ENCODE measurements at regions not wholly inside any gene's neighbourhood (a gene's known extent, or its start where the extent isn't known, plus 50 kb on each side); places are given as distances from the start of the nearest gene placed in this dataset.
"Not testable (repeated sequence)": the region's sequence is repeated elsewhere in the genome, so short reads cannot be mapped to it uniquely, and the experiment has no call there.

GRCh38 chr19:28998974-28999373 lies 214.0 kb downstream of the UQCRFS1 start:
- peaks cover under 1 to 17% of the 10 kb centered on the region in 2 experiments for H3K9me3 ChIP-seq (ENCODE audit: control insufficient read depth in 2 of 2, low read length in 2 of 2)
- H3K4me3 ChIP-seq (ENCODE audit: low read depth, low read length): no peak overlapping the region
- DNase-seq: no peak
- Mint-ChIP-seq H3K36me3 (no peaks in the 10 kb centered on the region), H3K4me3 (no peak overlapping the region), H3K9me3 (peaks cover 0 to 21% (median 4%) of the 10 kb centered on the region in 7 donors), H3K27ac (no peak overlapping the region), H3K27me3 (no peaks in the 10 kb centered on the region), H3K4me1 (no peaks in the 10 kb centered on the region)
- H3K36me3 ChIP-seq (ENCODE audit: control insufficient read depth, insufficient read depth, low read length): no peaks in the 10 kb centered on the region
- H3K27me3 ChIP-seq (ENCODE audit: control insufficient read depth, insufficient read depth, low read length): no peaks in the 10 kb centered on the region
- no peaks in the 10 kb centered on the region for H3K4me1 ChIP-seq (ENCODE audit: control insufficient read depth, insufficient read depth, low read length, poor library complexity, severe bottlenecking)
- H3K27ac ChIP-seq (ENCODE audit: insufficient read depth, low read length, poor library complexity, severe bottlenecking): no peak overlapping the region
- no peak for ATAC-seq (ENCODE audit: low read depth in 2 of 2)

- H3K4me1 Mint-ChIP-seq; H3K36me3 Mint-ChIP-seq; DNase-seq; H3K27me3 ChIP-seq (ENCODE audit: control insufficient read depth, insufficient read depth, low read length); H3K27ac ChIP-seq (ENCODE audit: insufficient read depth, low read length, poor library complexity, severe bottlenecking); ATAC-seq (ENCODE audit: low read depth in 2 of 2); H3K27me3 Mint-ChIP-seq; H3K4me1 ChIP-seq (ENCODE audit: control insufficient read depth, insufficient read depth, low read length, poor library complexity, severe bottlenecking); H3K36me3 ChIP-seq (ENCODE audit: control insufficient read depth, insufficient read depth, low read length); H3K4me3 Mint-ChIP-seq; H3K4me3 ChIP-seq (ENCODE audit: low read depth, low read length); H3K27ac Mint-ChIP-seq: not testable (repeated sequence)
- peaks cover 0 to 31% (median 4%) of the 10 kb centered on the region in 7 donors for H3K9me3 Mint-ChIP-seq
- H3K9me3 ChIP-seq (ENCODE audit: control insufficient read depth in 2 of 2, low read length in 2 of 2): peaks cover 3 to 17% of the 10 kb centered on the region in 2 experiments
These were observed 215.1 kb downstream of the UQCRFS1 start for GRCh38 chr19:28997866-28998265.

- DNase-seq: no peak
- H3K9me3 Mint-ChIP-seq: peaks cover 0 to 20% (median 7%) of the 10 kb centered on the region in 7 donors
- H3K27ac ChIP-seq (ENCODE audit: insufficient read depth, low read length, poor library complexity, severe bottlenecking): no peak overlapping the region
- no peaks in the 10 kb centered on the region for H3K4me1 ChIP-seq (ENCODE audit: control insufficient read depth, insufficient read depth, low read length, poor library complexity, severe bottlenecking)
- H3K4me3 ChIP-seq (ENCODE audit: low read depth, low read length): no peak overlapping the region
- H3K9me3 ChIP-seq (ENCODE audit: control insufficient read depth in 2 of 2, low read length in 2 of 2): peaks cover 3 to 10% of the 10 kb centered on the region in 2 experiments
- H3K27ac Mint-ChIP-seq: no peak overlapping the region
- no peak overlapping the region for H3K4me3 Mint-ChIP-seq
- no peak for ATAC-seq (ENCODE audit: low read depth in 2 of 2)
- no peaks in the 10 kb centered on the region for H3K27me3 ChIP-seq (ENCODE audit: control insufficient read depth, insufficient read depth, low read length)
- peaks cover 4% of the 10 kb centered on the region for H3K27me3 Mint-ChIP-seq
- no peaks in the 10 kb centered on the region for H3K36me3 ChIP-seq (ENCODE audit: control insufficient read depth, insufficient read depth, low read length)
- no peaks in the 10 kb centered on the region for H3K4me1 Mint-ChIP-seq
- H3K36me3 Mint-ChIP-seq: no peaks in the 10 kb centered on the region
These were observed 222.4 kb downstream of the UQCRFS1 start for GRCh38 chr19:28990522-28990921.

- Histone ChIP-seq H3K4me1 (ENCODE audit: control insufficient read depth, insufficient read depth, low read length, poor library complexity, severe bottlenecking) (no peaks in the 10 kb centered on the region), H3K36me3 (ENCODE audit: control insufficient read depth, insufficient read depth, low read length) (no peaks in the 10 kb centered on the region), H3K27ac (ENCODE audit: insufficient read depth, low read length, poor library complexity, severe bottlenecking) (no peak overlapping the region), H3K27me3 (ENCODE audit: control insufficient read depth, insufficient read depth, low read length) (no peaks in the 10 kb centered on the region), H3K4me3 (ENCODE audit: low read depth, low read length) (no peak overlapping the region), H3K9me3 (ENCODE audit: control insufficient read depth in 2 of 2, low read length in 2 of 2) (peaks cover 3% of the 10 kb centered on the region in 2 experiments)
- Mint-ChIP-seq H3K27ac (peak overlapping the region in 1 of 3 donors; percentile 67), H3K4me1 (no peaks in the 10 kb centered on the region), H3K9me3 (peaks cover 0 to 20% (median 7%) of the 10 kb centered on the region in 7 donors), H3K4me3 (no peak overlapping the region), H3K27me3 (peaks cover 4% of the 10 kb centered on the region), H3K36me3 (no peaks in the 10 kb centered on the region)
- no peak for ATAC-seq (ENCODE audit: low read depth in 2 of 2)
- DNase-seq: no peak
These were observed 223.2 kb downstream of the UQCRFS1 start for GRCh38 chr19:28989739-28990138.

GRCh38 chr19:28988066-28988465 lies 224.9 kb downstream of the UQCRFS1 start:
- H3K4me3 ChIP-seq (ENCODE audit: low read depth, low read length): no peak overlapping the region
- H3K27me3 Mint-ChIP-seq: peaks cover 4% of the 10 kb centered on the region
- no peak overlapping the region for H3K4me3 Mint-ChIP-seq
- peaks cover 0 to 16% (median 4%) of the 10 kb centered on the region in 7 donors for H3K9me3 Mint-ChIP-seq
- H3K27me3 ChIP-seq (ENCODE audit: control insufficient read depth, insufficient read depth, low read length): no peaks in the 10 kb centered on the region
- no peaks in the 10 kb centered on the region for H3K36me3 Mint-ChIP-seq
- ATAC-seq (ENCODE audit: low read depth in 2 of 2) (no peak), DNase-seq (no peak)
- H3K36me3 ChIP-seq (ENCODE audit: control insufficient read depth, insufficient read depth, low read length): no peaks in the 10 kb centered on the region
- H3K27ac Mint-ChIP-seq: no peak overlapping the region
- no peaks in the 10 kb centered on the region for H3K4me1 ChIP-seq (ENCODE audit: control insufficient read depth, insufficient read depth, low read length, poor library complexity, severe bottlenecking)
- H3K9me3 ChIP-seq (ENCODE audit: control insufficient read depth in 2 of 2, low read length in 2 of 2): no peaks in the 10 kb centered on the region
- no peaks in the 10 kb centered on the region for H3K4me1 Mint-ChIP-seq
- no peak overlapping the region for H3K27ac ChIP-seq (ENCODE audit: insufficient read depth, low read length, poor library complexity, severe bottlenecking)

GRCh38 chr19:28987177-28987576 lies 225.8 kb downstream of the UQCRFS1 start:
- Histone ChIP-seq H3K36me3 (ENCODE audit: control insufficient read depth, insufficient read depth, low read length) (no peaks in the 10 kb centered on the region), H3K9me3 (ENCODE audit: control insufficient read depth in 2 of 2, low read length in 2 of 2) (no peaks in the 10 kb centered on the region), H3K27ac (ENCODE audit: insufficient read depth, low read length, poor library complexity, severe bottlenecking) (no peak overlapping the region), H3K4me1 (ENCODE audit: control insufficient read depth, insufficient read depth, low read length, poor library complexity, severe bottlenecking) (no peaks in the 10 kb centered on the region), H3K4me3 (ENCODE audit: low read depth, low read length) (no peak overlapping the region), H3K27me3 (ENCODE audit: control insufficient read depth, insufficient read depth, low read length) (no peaks in the 10 kb centered on the region)
- Mint-ChIP-seq H3K4me3 (no peak overlapping the region), H3K4me1 (no peaks in the 10 kb centered on the region), H3K9me3 (peaks cover 0 to 9% (median 2%) of the 10 kb centered on the region in 7 donors), H3K27ac (no peak overlapping the region), H3K36me3 (no peaks in the 10 kb centered on the region), H3K27me3 (no peaks in the 10 kb centered on the region)
- DNase-seq (no peak), ATAC-seq (ENCODE audit: low read depth in 2 of 2) (no peak)

GRCh38 chr19:28985201-28985600 lies 227.8 kb downstream of the UQCRFS1 start:
- ATAC-seq (ENCODE audit: low read depth in 2 of 2) (no peak), DNase-seq (no peak)
- Histone ChIP-seq H3K36me3 (ENCODE audit: control insufficient read depth, insufficient read depth, low read length) (no peaks in the 10 kb centered on the region), H3K4me3 (ENCODE audit: low read depth, low read length) (no peak overlapping the region), H3K27ac (ENCODE audit: insufficient read depth, low read length, poor library complexity, severe bottlenecking) (no peak overlapping the region), H3K9me3 (ENCODE audit: control insufficient read depth in 2 of 2, low read length in 2 of 2) (no peaks in the 10 kb centered on the region), H3K4me1 (ENCODE audit: control insufficient read depth, insufficient read depth, low read length, poor library complexity, severe bottlenecking) (no peaks in the 10 kb centered on the region), H3K27me3 (ENCODE audit: control insufficient read depth, insufficient read depth, low read length) (no peaks in the 10 kb centered on the region)
- Mint-ChIP-seq H3K27ac (no peak overlapping the region), H3K27me3 (peaks cover 5% of the 10 kb centered on the region), H3K4me1 (no peaks in the 10 kb centered on the region), H3K9me3 (peaks cover 0 to 11% (median under 1%) of the 10 kb centered on the region in 7 donors), H3K36me3 (no peaks in the 10 kb centered on the region), H3K4me3 (no peak overlapping the region)

- Mint-ChIP-seq H3K36me3 (no peaks in the 10 kb centered on the region), H3K27ac (peak overlapping the region in 1 of 3 donors; percentile 23), H3K9me3 (peaks cover 0 to 6% (median 0%) of the 10 kb centered on the region in 7 donors), H3K4me3 (no peak overlapping the region), H3K27me3 (peaks cover 5% of the 10 kb centered on the region), H3K4me1 (no peaks in the 10 kb centered on the region)
- DNase-seq (no peak), ATAC-seq (ENCODE audit: low read depth in 2 of 2) (no peak)
- H3K36me3 ChIP-seq (ENCODE audit: control insufficient read depth, insufficient read depth, low read length): no peaks in the 10 kb centered on the region
- H3K9me3 ChIP-seq (ENCODE audit: control insufficient read depth in 2 of 2, low read length in 2 of 2): no peaks in the 10 kb centered on the region
- no peaks in the 10 kb centered on the region for H3K4me1 ChIP-seq (ENCODE audit: control insufficient read depth, insufficient read depth, low read length, poor library complexity, severe bottlenecking)
- H3K4me3 ChIP-seq (ENCODE audit: low read depth, low read length): no peak overlapping the region
- H3K27ac ChIP-seq (ENCODE audit: insufficient read depth, low read length, poor library complexity, severe bottlenecking): no peak overlapping the region
- H3K27me3 ChIP-seq (ENCODE audit: control insufficient read depth, insufficient read depth, low read length): no peaks in the 10 kb centered on the region
These were observed 228.6 kb downstream of the UQCRFS1 start for GRCh38 chr19:28984315-28984714.

All from CD4-positive, CD25-positive, alpha-beta regulatory T cell (primary cell).